ENCODE measurements at regions not wholly inside any gene's neighbourhood (a gene's known extent, or its start where the extent isn't known, plus 50 kb on each side); places are given as distances from the start of the nearest gene placed in this dataset.

DNA sequence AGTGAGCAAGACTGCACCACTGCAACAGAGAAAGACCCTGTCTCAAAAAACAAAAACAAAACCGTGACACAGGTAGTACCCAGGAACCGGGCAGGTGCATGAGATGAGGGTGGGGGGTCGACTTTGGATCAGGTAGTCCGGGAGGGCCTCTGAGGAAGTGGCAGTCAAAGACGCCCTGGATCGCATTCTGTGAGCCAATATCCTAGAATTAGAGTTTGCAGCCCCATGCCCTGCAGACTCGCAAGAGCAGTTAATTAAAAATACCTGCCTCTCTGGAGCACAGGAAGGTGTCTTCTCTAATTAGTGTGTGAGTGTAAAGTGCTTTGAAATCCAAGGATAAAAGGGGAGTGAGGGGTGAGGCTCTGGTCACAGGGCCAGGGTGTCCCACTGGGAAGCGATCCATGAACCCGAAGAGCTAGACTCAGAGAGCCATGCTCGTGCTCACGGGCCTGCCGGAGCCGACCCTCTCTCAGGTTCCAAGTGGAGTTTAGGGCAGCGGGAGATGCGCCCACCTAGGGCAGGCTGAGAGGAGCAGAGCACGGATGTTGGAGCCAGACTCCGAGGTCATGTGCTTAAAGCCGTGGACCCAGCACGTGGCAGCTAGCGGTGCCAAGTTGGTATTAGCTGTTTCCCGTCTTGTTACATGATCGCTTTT is 74.7 kb upstream of the PTPN1 start:
- DNase-seq (ENCODE audit: extremely low read depth, low read depth) = no peak
- TF ChIP-seq, protein P1, sequence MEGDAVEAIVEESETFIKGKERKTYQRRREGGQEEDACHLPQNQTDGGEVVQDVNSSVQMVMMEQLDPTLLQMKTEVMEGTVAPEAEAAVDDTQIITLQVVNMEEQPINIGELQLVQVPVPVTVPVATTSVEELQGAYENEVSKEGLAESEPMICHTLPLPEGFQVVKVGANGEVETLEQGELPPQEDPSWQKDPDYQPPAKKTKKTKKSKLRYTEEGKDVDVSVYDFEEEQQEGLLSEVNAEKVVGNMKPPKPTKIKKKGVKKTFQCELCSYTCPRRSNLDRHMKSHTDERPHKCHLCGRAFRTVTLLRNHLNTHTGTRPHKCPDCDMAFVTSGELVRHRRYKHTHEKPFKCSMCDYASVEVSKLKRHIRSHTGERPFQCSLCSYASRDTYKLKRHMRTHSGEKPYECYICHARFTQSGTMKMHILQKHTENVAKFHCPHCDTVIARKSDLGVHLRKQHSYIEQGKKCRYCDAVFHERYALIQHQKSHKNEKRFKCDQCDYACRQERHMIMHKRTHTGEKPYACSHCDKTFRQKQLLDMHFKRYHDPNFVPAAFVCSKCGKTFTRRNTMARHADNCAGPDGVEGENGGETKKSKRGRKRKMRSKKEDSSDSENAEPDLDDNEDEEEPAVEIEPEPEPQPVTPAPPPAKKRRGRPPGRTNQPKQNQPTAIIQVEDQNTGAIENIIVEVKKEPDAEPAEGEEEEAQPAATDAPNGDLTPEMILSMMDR (IDR thresholded peaks at IDR 0.05; ENCODE audit: low read depth, low read length) = no peak

GRCh38 chr20:50436052-50436656 is 74.0 kb upstream of the PTPN1 start:
- DNase-seq (ENCODE audit: extremely low read depth, low read depth) = no peak
- TF ChIP-seq, protein P1 (IDR thresholded peaks at IDR 0.05; ENCODE audit: low read depth, low read length) = no peak

DNA sequence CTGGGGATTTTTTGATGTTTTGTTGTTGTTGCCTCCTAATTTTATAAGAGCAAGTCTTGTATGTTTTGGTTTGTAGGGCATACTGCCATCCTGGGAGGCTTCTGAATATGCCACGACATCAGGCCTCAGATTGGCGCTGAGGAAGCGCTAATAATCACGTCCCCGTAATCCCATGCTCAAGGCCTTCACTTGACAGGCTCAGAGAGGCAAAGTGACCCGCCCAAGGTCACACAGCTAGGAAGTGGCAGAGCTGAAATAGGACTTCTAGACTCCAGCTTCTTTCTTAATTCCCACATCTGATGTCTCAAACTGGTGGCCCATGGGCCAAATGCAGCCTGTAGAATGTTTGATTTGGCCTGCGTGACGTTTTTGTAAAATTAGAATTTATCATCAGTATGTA is 73.5 kb upstream of the PTPN1 start:
- DNase-seq (ENCODE audit: extremely low read depth, low read depth) = no peak
- TF ChIP-seq, protein P1 (IDR thresholded peaks at IDR 0.05; ENCODE audit: low read depth, low read length) = no peak

- DNase-seq (ENCODE audit: extremely low read depth, low read depth) = no peak
- TF ChIP-seq, protein P1 (IDR thresholded peaks at IDR 0.05; ENCODE audit: low read depth, low read length) = no peak
Measured at GRCh38 chr20:50438986-50439407, 71.2 kb upstream of the PTPN1 start.

GRCh38 chr20:50439539-50440453 is 70.4 kb upstream of the PTPN1 start:
- no peak for DNase-seq (ENCODE audit: extremely low read depth, low read depth)
- TF ChIP-seq, protein P1 (IDR thresholded peaks at IDR 0.05; ENCODE audit: low read depth, low read length) = no peak

DNA sequence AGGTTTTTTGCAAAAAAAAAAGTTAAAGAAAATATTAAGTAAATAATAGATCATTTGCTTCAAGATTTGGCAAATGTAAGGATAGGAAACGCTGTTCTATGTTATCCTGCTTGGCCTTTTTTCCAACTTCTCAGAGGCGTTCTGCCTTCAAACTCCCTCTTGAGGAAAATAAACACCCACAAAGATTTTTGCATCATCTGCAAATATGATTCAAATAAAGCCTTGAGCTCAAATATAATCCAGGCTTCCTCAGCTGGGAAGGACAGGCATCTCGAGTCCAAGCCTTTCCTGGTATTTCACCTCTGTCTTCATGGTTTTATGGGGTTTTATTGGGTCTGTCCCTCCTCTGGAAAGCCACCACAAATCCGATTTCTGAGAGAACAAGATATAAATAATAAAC is 67.7 kb upstream of the PTPN1 start:
- DNase-seq (ENCODE audit: extremely low read depth, low read depth) = no peak
- TF ChIP-seq, protein P1 (IDR thresholded peaks at IDR 0.05; ENCODE audit: low read depth, low read length) = no peak
